GM12875 (cell line): ENCODE measurements at regions not wholly inside any gene's neighbourhood (a gene's known extent, or its start where the extent isn't known, plus 50 kb on each side); places are given as distances from the start of the nearest gene placed in this dataset.

Experiments used
- H3K4me3 ChIP-seq: one replicate; pipeline ENCODE4 v1.5.1; 2011; ENCODE audit warnings: low read depth, low read length, control low read depth
- TF ChIP-seq, protein P1 (sequence below): IDR thresholded peaks from 2 replicates; pipeline ENCODE4 v1.5.1; 2011; ENCODE audit warnings: low read depth, mild to moderate bottlenecking, control low read depth, inconsistent platforms, low read length, moderate library complexity, borderline replicate concordance; ENCODE audit not compliant: insufficient read depth

DNA sequence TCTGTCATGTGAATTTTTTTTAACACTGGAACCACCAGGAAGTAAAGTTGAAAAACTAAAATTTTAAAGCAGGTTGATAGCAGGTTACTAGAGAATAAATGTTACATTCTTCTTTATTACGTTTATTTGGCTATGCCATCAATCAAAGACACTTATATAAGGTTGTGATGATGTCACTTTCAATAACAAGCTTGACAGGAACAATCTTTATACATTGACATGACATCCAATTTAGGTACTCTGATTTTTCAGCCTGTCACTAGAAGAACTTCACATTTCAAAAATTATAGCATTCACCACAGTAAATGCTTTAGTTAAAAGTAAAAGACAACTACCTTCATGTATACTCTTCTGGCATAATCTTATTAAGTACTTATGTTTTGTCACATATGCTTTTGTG lies 696.8 kb upstream of the NCAM2 start:
- no peak overlapping the region for H3K4me3 ChIP-seq
- TF ChIP-seq, protein P1, sequence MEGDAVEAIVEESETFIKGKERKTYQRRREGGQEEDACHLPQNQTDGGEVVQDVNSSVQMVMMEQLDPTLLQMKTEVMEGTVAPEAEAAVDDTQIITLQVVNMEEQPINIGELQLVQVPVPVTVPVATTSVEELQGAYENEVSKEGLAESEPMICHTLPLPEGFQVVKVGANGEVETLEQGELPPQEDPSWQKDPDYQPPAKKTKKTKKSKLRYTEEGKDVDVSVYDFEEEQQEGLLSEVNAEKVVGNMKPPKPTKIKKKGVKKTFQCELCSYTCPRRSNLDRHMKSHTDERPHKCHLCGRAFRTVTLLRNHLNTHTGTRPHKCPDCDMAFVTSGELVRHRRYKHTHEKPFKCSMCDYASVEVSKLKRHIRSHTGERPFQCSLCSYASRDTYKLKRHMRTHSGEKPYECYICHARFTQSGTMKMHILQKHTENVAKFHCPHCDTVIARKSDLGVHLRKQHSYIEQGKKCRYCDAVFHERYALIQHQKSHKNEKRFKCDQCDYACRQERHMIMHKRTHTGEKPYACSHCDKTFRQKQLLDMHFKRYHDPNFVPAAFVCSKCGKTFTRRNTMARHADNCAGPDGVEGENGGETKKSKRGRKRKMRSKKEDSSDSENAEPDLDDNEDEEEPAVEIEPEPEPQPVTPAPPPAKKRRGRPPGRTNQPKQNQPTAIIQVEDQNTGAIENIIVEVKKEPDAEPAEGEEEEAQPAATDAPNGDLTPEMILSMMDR = no peak

DNA sequence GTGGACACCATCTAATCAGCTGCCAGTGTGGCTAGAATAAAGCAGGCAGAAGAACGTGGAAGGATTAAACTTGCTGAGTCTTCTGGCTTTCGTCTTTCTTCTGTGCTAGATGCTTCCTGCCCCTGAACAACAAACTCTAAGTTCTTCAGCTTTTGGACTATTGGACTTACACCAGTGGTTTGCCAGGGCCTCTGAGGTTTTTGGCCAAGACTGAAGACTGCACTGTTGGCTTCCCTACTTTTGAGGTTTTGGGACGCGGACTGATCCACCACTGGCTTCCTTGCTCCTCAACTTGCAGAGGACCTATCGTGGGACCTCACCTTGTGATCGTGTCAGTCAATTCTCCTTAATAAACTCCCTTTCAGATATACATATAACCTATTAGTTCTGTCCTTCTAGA lies 696.1 kb upstream of the NCAM2 start:
- no peak overlapping the region for H3K4me3 ChIP-seq
- TF ChIP-seq, protein P1 = no peak

DNA sequence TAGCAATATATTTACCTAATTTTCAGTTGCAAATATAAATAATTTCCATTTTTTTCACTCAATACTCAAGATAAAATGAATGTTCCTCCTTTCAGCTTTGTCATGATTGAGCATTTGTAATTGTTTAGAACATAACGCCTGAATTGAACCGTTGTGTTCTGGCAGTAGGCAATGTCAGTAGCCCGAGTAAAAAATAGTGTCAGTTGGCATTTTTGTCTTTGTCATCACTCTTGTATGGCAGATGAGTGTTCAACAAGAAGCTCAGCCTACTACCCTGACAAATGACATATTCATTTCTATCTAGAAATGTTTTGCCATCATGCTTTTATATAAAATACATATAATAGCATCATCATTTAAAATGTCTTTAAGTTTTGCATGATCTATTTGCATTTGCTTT lies 691.4 kb upstream of the NCAM2 start:
- no peak overlapping the region for H3K4me3 ChIP-seq
- TF ChIP-seq, protein P1 = no peak

DNA sequence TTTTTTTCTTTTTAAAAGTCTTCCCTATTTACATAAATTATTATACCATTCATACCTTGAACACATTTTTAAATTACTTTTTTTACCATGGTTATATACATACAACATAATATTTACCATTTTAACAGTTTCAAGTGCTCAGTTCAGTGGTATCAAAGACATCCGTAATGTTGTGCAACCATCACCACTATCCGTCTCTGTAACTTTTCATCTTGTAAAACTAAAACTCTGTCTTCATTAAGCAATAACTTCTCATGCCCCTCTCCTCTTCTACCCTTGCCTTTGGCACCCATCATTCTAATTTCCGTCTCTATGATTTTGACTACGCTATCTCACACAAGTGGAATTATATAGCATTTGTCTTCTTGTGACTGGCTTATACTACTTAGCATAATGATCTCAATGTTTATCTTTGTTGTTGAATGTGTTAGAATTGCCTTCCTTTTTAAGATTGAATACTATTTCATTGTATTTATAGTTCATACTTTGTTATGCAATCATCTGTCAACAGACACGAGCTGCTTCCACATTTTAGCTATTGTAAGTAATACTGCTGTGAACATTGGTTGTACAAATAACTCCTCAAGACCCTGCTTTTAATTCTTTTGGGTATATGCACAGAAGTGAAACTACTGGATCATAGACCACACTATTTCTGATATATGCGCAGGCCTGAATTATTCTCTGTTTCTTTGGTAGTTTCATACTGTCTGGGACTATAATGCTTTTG lies 689.5 kb upstream of the NCAM2 start:
- no peak overlapping the region for H3K4me3 ChIP-seq
- TF ChIP-seq, protein P1 = no peak

DNA sequence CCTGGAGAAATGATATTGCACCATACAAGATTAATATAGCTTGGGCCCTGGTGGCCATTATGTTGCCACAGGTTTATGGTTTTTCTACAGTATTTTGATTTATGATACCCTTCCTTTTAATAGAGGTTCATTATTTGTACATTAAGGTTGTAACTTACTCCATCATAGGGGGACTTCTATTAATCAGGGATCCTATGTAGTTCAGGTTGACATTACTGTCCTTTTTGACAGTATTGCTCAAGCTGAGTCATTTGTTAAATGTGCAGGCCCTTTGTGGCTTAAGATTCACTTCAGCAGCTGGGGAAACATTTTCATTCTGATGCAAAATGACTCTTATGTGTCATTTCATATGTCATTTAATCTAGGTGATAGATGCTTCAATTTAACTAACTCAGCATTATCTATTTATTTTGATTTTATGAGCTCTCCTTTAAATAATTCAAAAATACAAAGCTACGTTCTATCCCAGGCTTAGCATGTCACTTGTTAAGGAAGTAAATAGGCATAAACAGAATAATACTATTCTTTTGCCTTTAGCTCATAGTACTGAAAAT lies 686.9 kb upstream of the NCAM2 start:
- no peak overlapping the region for H3K4me3 ChIP-seq
- TF ChIP-seq, protein P1 = no peak

DNA sequence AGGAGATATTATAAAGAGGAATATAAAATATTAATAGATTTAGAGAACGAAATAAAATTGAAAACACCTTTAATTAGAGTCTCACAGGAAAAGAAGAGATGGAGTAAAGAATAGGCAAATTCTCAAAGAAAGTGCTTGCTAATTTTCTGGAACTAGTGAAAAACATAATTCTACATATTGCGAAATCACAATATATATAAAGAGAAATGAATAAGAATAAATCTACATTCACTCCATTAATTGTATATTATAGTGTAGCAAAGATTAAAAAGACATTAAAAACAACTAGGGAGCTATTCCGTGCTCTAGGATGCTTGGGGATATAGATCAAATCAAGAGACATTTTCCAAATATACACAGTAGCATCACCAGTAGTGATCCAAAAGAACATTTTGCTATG lies 685.2 kb upstream of the NCAM2 start:
- TF ChIP-seq, protein P1 = no peak

DNA sequence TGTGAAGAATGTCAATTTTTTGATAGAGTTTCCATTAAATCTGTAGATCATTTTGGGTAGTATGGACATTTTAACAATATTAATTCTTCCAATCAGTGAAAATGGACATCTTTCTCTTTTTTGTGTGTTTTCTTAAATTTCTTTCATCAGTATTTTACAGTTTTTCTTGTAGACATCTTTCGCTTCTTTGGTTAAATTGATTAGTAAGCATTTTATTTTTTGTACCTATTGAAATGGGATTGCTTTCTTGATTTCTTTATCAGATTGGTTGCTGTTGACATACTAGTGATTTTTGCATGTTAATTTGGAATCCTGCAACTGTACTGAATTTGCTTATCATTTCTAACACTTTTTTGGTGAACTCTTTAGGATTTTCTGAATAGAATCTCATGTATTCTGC lies 683.2 kb upstream of the NCAM2 start:
- TF ChIP-seq, protein P1 = no peak
- H3K4me3 ChIP-seq = no peak overlapping the region

More for the DNA sequence above, 685.2 kb upstream of the NCAM2 start:
- H3K4me3 ChIP-seq = no peak overlapping the region
